Muscle layer of colon (tissue), 2 donors: ENCODE measurements at regions not wholly inside any gene's neighbourhood (a gene's known extent, or its start where the extent isn't known, plus 50 kb on each side); places are given as distances from the start of the nearest gene placed in this dataset.

Experiments used
- H3K27ac ChIP-seq: one replicate; pipeline ENCODE4 v1.7.0; 2013; ENCODE audit warnings: low read depth, mild to moderate bottlenecking, low read length, moderate library complexity
- H3K27me3 ChIP-seq, 2 donors: one replicate each; pipeline ENCODE4 v1.7.0; 2013; ENCODE audit warnings: low read length in 2 of 2, mild to moderate bottlenecking in 2 of 2; ENCODE audit not compliant: insufficient read depth in 2 of 2, control insufficient read depth in 1 of 2
- H3K36me3 ChIP-seq: one replicate; pipeline ENCODE4 v1.7.0; 2013; ENCODE audit warnings: mild to moderate bottlenecking, low read length; ENCODE audit not compliant: insufficient read depth
- H3K4me1 ChIP-seq: one replicate; pipeline ENCODE4 v1.7.0; 2013; ENCODE audit warnings: mild to moderate bottlenecking, low read length; ENCODE audit not compliant: insufficient read depth
- H3K4me3 ChIP-seq, 2 donors: one replicate each; pipeline ENCODE4 v1.7.0; 2013; ENCODE audit warnings: low read length in 2 of 2, low read depth in 1 of 2, mild to moderate bottlenecking in 1 of 2, moderate library complexity in 1 of 2
- H3K9ac ChIP-seq: one replicate; pipeline ENCODE4 v1.7.0; 2013; ENCODE audit warnings: low read length
- H3K9me3 ChIP-seq: one replicate; pipeline ENCODE4 v1.7.0; 2013; ENCODE audit warnings: mild to moderate bottlenecking, low read length
- donor health status: abdominal sarcoma.
- donor health status: Adenocarcinoma of cecum.

DNA sequence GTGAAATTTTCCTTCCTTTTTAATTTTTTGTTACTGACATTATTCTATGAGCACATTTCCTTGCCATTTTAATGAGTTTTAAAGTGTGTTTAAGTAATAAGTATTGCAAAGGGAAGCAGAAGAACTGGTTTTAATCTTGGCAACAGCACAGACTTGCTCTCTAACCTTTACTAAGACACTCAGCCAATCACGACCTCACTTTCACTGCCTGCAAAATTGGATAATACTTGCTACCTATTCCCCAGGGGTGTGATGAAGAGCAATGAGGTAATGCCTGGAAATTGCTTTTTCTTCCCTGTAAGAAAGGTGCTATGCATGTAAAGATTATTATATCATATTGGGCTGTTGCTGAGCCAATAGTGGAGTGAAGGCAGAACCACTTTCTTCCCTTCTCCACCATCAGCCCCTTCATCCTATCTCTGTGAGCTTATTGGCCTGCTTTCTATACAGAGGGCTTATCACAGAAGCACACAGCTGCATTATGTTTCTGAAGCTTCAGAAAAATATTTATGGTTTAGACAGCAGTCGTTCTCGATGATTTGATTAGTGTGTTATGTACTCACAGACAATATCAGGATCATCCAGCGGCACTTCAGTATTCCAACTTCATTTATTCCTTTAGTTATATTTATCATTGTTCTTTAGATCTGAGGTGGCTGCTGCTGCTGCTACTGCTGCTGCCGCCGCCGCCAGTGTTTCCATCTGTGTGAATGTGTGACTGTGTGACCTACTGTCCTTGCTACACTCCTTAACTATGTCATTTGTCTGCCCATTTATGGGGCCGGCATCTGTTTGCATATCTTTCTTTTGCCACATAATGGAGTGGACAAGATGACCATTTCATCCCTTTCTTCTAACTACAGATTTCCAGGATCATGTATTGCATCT, 255.1 kb downstream of the C4orf33 start:
- Histone ChIP-seq H3K27ac (no peak overlapping the region), H3K4me1 (peaks cover 10% of the 10 kb centered on the region), H3K36me3 (no peaks in the 10 kb centered on the region), H3K9me3 (no peaks in the 10 kb centered on the region), H3K9ac (no peak overlapping the region), H3K4me3 (no peak overlapping the region), H3K27me3 (no peaks in the 10 kb centered on the region)

DNA sequence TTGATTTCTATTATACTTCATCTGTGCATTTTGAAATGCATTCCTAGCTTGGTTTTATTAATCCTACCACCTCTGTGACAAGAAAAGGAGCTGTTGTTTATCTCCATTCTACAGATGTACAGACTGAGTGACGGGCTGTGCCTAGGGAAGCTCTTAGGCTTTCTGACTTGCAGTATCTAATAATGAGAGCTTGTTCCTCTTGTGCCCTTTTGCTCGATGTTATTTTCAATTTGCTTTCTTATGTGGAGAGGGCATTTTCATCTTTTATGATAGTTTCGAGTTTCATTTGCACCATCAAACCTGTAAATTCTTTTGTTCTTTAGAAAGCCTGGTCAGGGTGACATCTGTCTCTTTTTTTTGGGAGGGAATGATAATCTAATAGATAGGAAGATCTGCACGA, 256.5 kb downstream of the C4orf33 start:
- Histone ChIP-seq H3K9ac (no peak overlapping the region), H3K27me3 (no peaks in the 10 kb centered on the region), H3K4me3 (no peak overlapping the region), H3K27ac (no peak overlapping the region), H3K9me3 (no peaks in the 10 kb centered on the region), H3K36me3 (no peaks in the 10 kb centered on the region), H3K4me1 (peaks cover 10% of the 10 kb centered on the region)

DNA sequence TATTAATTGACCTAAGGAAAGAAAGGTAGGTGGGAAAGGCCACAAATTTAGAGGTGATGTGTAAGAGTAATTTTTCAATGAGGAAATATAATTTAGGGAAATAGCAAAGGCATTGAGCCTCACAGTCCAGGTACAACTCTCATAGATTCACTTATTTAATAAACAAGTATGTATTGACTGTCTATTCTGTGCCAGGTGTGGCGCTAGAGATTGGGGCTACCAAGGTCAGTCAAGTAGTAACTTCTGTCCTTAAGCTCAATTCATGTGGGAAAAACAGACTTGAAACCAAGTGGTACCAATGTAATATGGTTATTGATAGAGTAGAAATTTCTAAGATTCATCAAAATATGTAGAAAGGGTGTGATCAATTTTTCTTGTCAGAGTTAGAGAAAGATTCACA, 257.5 kb downstream of the C4orf33 start:
- no peak overlapping the region for H3K27ac ChIP-seq
- no peaks in the 10 kb centered on the region for H3K36me3 ChIP-seq
- H3K9ac ChIP-seq, result no peak overlapping the region
- H3K9me3 ChIP-seq, result no peaks in the 10 kb centered on the region
- no peak overlapping the region for H3K4me3 ChIP-seq
- H3K27me3 ChIP-seq, result no peaks in the 10 kb centered on the region
- H3K4me1 ChIP-seq, result peaks cover 10% of the 10 kb centered on the region

DNA sequence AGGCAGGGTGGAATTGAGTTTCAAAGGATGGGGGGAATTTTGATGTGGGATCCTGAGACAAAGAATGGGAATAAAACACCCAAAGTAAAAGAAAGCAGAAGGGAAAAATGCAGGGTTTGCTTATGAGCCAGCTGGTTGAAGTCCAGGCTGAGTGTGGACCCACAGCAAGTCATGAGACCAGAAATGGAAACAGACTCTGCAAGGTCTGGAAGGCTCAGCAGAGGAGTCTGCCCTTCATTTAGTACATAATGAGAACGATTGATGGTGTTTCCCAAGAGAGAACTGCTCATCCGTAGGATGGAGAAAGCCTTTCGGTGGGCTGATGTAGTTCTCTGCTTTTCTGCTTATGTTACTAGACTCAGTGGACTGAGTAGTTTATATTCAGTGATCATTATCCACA, 259.1 kb downstream of the C4orf33 start:
- H3K36me3 ChIP-seq, result no peaks in the 10 kb centered on the region

DNA sequence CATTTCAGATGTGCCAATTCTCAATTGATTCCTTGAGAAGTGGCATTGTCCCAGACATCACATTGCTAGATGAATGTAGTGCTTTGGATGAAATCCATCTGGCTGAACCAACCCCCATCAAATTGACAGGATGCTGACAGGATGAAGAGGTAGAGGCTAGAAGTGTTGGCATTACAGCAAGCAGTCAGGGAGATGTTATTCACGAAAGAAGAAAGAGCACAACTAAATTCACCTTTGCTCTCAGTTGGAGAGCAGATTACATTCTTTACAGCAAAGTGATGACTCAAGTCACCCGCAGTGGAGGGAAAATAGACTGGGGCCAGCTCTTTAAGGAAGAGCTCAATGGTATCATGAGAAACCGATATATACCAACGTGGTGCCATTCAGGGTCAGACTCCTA, 259.6 kb downstream of the C4orf33 start:
- Histone ChIP-seq H3K27me3 (no peaks in the 10 kb centered on the region), H3K4me1 (peaks cover 10% of the 10 kb centered on the region), H3K4me3 (no peak overlapping the region), H3K27ac (no peak overlapping the region), H3K9me3 (no peaks in the 10 kb centered on the region), H3K36me3 (no peaks in the 10 kb centered on the region), H3K9ac (no peak overlapping the region)

More for the DNA sequence above, 259.1 kb downstream of the C4orf33 start:
- H3K4me1 ChIP-seq, result peaks cover 10% of the 10 kb centered on the region
- H3K4me3 ChIP-seq, result no peak overlapping the region
- H3K27me3 ChIP-seq, result no peaks in the 10 kb centered on the region
- H3K27ac ChIP-seq, result no peak overlapping the region
- no peaks in the 10 kb centered on the region for H3K9me3 ChIP-seq
- H3K9ac ChIP-seq, result no peak overlapping the region

DNA sequence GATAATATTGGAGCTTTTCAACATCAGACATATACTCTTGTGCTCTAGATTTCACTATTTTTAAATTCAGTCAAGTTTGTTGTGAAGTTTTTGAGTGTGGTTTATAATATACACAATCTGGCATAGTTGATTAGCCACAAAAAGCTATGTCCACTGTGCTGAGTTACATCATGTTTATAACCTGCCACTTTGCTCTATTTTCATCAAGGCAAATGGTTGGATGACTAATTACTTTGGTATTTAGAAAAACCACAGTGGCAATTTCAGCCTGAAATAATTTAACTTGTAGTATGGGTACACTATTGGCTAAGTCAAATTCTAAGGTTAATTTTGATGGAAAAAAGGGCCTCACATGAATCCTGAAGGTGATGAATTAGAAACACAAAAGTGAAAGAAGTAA, 262.6 kb downstream of the C4orf33 start:
- no peaks in the 10 kb centered on the region for H3K36me3 ChIP-seq
- no peaks in the 10 kb centered on the region for H3K27me3 ChIP-seq
- H3K9me3 ChIP-seq, result no peaks in the 10 kb centered on the region
- no peak overlapping the region for H3K4me3 ChIP-seq
- no peak overlapping the region for H3K9ac ChIP-seq
- H3K4me1 ChIP-seq, result peaks cover 18% of the 10 kb centered on the region
- H3K27ac ChIP-seq, result no peak overlapping the region

DNA sequence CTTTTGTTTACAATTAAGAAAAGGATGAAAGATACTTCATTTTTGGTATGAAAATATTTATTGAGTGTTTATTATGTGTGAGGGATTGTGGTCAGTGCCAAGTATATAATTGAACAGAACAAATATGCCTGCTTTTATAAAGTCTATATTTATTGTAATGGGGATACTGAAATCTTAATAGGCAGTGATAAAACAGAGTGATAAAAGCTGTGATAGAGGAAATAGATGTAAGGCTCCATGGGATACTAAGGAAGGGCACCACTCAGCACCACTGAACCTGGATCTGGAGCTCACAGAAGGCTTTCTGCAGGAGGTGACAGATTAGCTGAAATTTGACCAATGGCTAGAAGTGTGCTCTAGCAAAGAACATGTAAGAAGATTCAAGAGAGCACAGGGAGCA, 263.5 kb downstream of the C4orf33 start:
- Histone ChIP-seq H3K9me3 (no peaks in the 10 kb centered on the region), H3K27me3 (no peaks in the 10 kb centered on the region), H3K4me1 (peaks cover 20% of the 10 kb centered on the region), H3K9ac (no peak overlapping the region), H3K36me3 (no peaks in the 10 kb centered on the region), H3K27ac (no peak overlapping the region), H3K4me3 (no peak overlapping the region)

DNA sequence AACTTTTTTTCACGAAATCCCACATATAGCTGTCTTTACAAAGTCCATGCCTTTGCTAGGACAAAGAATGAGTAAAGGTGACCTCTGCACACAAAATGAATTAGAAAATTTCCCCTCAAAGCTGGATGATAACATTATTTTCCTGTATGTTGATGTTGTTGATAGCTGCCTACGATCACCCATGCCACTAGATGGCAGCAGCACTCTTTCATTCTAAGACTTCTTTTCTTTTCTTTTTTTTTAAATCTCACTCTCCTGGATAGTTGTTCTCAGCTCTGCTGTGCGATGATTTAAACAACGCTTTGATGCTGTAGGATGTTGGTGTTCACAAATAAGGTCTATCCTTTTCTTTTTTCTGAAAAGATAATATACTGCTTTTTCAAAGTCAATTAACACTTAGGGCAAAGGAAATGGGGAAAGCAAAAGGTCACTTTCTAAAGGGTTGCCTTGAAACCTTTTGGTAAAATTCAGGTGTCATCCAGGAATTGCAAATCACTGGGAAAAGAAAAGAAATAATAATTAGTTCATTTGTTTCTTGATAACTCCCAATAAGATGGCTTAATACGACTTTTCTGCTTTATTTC, 266.8 kb downstream of the C4orf33 start:
- Histone ChIP-seq H3K4me1 (peaks cover 9% of the 10 kb centered on the region), H3K9me3 (no peaks in the 10 kb centered on the region), H3K9ac (no peak overlapping the region), H3K27me3 (no peaks in the 10 kb centered on the region), H3K36me3 (no peaks in the 10 kb centered on the region), H3K27ac (no peak overlapping the region), H3K4me3 (no peak overlapping the region)

DNA sequence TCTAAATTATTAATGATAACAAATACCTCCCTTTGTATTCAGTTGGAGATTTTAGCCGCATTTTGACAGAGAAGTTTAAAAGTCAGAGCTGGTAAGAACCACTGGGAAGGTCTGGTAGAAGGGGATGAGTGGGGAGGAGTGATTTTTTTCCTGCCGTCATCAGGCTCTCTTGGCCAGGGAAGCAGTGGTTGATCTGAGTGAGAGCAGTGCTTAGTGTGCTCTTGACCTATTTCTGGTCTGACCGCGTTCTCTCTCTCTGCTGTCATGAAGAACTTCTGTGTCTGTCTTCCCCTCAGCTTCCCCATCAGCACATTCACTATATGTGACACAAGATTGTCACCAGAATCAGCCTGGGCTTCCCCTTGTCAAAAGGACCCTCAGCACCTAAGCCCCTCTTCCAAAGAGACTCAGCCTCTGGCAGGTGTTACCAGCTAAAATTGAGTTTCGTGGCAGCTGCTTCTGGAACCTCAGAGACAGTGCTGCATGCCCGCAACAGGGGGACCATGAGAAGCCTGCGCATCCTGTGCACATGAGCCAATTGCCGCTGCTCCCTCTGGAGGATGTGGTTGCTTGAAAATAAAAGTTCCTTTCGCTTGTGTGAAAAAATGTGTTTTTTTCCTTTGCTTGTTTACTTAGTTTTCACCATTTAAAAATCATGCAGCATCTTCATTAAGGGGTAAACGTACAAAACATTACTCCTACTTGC, 268.9 kb downstream of the C4orf33 start:
- H3K27me3 ChIP-seq, result no peaks in the 10 kb centered on the region
- no peaks in the 10 kb centered on the region for H3K9me3 ChIP-seq
- peaks cover 9% of the 10 kb centered on the region for H3K4me1 ChIP-seq
- no peak overlapping the region for H3K4me3 ChIP-seq
- H3K9ac ChIP-seq, result no peak overlapping the region
- no peaks in the 10 kb centered on the region for H3K36me3 ChIP-seq
- H3K27ac ChIP-seq, result no peak overlapping the region

DNA sequence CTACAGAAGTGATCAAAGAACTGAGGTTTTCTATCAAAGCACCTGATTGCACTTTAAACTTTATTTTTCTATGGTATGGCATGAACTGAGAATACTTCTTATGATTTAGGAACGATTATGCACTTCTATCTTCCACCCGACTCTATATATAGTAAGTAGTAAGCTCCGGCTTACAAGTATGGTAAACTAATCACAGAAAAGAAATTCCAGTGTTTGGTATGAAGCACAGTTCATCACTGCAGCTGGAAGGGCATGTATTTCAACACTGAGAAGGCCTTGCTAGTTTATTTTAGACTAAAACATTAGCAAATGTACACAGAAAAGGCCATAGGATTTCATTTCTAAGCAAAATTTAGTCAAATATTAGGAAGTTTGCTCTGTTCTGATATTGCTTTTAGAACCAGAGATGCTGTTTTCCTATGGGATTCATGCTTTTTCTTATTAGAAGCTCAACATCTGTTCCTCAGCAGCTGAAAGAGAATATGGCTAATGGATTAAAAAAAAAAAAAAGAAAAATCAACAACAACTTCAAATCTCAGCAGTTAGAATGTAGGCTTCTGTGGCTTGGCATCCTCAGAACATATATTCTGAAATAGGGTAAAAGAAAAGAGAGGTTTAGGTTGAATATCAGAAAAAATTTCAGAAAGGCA, 273.5 kb downstream of the C4orf33 start:
- no peak overlapping the region for H3K9ac ChIP-seq

DNA sequence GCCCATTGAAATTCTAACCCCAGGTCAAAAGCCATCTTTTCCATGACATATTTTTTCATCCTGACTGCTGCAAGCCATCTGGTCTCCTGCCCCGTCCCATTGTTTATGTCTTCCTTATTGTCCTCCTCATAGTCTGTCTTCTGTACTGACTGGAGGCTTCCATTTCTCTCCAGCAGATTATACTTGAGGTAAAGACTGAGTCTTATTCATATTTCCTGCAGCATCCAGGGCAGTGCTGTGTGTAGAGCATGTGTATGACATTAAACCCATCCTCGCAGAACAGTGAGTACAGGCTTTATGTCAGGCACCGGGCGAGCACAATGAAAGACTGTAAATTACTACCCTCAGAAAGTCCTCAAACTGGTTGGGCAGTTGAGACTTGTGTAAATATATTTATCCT, 275.1 kb downstream of the C4orf33 start:
- H3K4me3 ChIP-seq, result no peak overlapping the region
- no peak overlapping the region for H3K27ac ChIP-seq
- no peaks in the 10 kb centered on the region for H3K4me1 ChIP-seq
- no peaks in the 10 kb centered on the region for H3K9me3 ChIP-seq
- no peaks in the 10 kb centered on the region for H3K36me3 ChIP-seq
- no peak overlapping the region for H3K9ac ChIP-seq
- no peaks in the 10 kb centered on the region for H3K27me3 ChIP-seq

More for the DNA sequence above, 273.5 kb downstream of the C4orf33 start:
- H3K27me3 ChIP-seq, result no peaks in the 10 kb centered on the region
- H3K4me1 ChIP-seq, result no peaks in the 10 kb centered on the region
- H3K4me3 ChIP-seq, result no peak overlapping the region
- no peaks in the 10 kb centered on the region for H3K9me3 ChIP-seq
- H3K36me3 ChIP-seq, result no peaks in the 10 kb centered on the region
- H3K27ac ChIP-seq, result no peak overlapping the region
